VCaP (cell line): ENCODE measurements at regions not wholly inside any gene's neighbourhood (a gene's known extent, or its start where the extent isn't known, plus 50 kb on each side); places are given as distances from the start of the nearest gene placed in this dataset.
"Not testable (repeated sequence)": the region's sequence is repeated elsewhere in the genome, so short reads cannot be mapped to it uniquely, and the experiment has no call there.

Source experiments
- H3K27ac ChIP-seq: fragments of 450-650 bp; 2 replicates; pipeline ENCODE4 v1.5.1; 2017
- TF ChIP-seq, protein P1 (sequence below): fragments of 450-650 bp; conservative IDR thresholded peaks from 2 replicates; pipeline ENCODE4 v1.5.1; 2017; ENCODE audit warnings: mild to moderate bottlenecking, moderate library complexity

DNA sequence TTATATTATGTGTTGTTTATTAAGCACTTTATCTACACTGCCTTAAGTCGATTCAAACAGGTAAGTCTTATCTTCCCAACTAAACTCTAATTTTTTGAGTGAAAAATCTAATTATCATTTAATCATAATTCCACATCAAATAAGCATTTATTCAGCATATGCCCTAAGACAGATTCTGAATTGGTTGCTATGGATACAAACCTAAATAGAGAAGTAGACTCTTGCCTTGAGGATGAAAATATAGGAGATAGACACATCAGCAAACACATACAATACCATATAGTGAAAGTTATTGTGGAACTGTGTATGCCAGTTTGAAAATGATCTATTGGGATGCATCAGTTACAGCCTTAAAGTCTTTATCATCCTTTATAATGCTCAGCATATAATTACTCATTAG, 1679.9 kb downstream of the SLITRK1 start:
- no peak overlapping the region for H3K27ac ChIP-seq
- TF ChIP-seq, protein P1, sequence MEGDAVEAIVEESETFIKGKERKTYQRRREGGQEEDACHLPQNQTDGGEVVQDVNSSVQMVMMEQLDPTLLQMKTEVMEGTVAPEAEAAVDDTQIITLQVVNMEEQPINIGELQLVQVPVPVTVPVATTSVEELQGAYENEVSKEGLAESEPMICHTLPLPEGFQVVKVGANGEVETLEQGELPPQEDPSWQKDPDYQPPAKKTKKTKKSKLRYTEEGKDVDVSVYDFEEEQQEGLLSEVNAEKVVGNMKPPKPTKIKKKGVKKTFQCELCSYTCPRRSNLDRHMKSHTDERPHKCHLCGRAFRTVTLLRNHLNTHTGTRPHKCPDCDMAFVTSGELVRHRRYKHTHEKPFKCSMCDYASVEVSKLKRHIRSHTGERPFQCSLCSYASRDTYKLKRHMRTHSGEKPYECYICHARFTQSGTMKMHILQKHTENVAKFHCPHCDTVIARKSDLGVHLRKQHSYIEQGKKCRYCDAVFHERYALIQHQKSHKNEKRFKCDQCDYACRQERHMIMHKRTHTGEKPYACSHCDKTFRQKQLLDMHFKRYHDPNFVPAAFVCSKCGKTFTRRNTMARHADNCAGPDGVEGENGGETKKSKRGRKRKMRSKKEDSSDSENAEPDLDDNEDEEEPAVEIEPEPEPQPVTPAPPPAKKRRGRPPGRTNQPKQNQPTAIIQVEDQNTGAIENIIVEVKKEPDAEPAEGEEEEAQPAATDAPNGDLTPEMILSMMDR, result no peak

DNA sequence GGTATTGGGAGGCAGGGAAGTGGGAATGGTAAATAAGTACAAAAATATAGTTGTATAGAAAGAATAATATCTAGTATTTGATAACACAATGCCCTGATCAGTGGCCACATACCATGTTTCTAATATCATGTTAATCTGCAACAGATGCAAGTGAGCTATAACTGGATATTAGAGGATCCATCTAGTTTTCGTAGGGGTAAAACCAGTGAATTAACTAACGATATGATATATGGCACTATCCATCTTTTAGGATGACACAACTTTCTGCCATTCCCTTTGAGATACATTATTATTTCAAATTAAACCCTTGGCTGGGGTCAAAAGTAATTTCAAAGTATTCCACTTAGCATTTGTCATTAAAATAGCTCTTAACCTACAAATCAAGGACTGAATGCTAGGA, 1686.2 kb downstream of the SLITRK1 start:
- no peak overlapping the region for H3K27ac ChIP-seq
- TF ChIP-seq, protein P1, result no peak

DNA sequence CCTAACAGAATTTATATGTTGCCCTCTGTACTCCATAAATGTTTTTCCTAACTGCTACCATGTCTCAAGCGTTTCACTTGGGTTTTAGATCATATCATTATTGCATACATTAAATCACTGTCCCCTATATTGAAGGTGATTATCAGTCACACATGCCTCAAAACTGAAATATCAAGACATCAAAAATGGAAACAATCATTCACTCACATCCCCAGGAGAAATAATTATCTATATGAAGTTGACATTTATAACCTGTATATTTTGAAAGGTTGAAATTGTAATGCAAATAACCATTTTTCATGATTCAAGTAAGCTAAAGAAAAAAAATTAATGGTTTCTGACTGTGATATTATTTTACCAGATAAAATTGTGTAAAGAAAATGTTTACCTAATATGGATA, 1695.0 kb downstream of the SLITRK1 start:
- TF ChIP-seq, protein P1, result no peak
- H3K27ac ChIP-seq, result no peak overlapping the region

DNA sequence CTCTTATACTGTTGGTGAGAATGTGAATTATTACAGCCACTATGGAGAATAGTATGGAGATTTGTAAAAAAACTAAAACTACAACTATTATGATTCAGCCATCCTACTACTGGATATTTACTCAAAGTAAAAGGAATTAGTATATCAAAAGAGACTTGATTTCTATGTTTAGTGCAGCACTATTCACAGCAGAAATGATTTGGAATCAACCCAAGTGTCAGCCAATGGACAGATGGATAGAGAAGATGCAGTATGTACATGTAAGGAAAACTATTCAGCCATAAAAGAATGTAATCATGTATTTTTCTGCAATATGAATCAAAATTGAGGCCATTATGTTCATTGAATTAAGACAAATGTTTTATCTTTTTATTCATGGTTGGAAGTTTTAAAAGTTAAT, 1705.5 kb downstream of the SLITRK1 start:
- TF ChIP-seq, protein P1, result no peak

DNA sequence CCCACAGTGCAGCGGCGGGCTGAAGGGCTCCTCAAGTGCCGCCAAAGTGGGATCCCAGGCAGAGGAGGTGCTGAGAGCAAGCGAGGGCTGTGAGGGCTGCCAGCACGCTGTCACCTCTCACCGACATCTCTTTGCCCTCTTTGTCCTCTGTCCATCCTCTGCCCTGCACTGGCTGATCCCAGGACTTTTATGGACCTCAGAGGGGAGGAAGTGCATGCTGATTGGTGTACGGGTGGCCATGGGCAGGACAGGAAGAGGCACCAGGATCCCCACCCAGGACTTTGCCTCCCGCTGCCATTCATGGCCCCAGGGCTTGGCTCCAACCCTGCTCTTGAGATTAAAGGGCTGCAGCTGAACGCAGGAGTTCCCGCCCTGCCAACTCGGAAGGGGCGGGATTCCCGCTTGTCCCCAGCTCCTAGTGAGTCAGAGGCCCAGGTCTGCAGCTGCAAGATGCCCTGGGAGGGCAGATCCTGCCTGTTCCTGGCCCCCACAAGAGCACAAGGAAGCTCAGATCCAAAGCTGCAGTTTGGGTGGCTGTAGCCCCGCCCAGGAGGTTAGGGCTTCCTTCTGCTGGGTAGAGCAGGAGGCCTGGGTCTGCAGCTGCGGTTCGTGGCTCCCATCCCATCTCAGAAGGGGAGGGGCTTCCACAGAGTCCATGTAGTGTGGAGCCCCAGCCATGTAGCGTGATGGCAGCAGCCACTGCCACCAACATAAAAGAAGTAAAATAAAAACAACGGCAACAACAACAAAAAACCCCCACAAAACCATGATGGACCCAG, 1716.7 kb downstream of the SLITRK1 start:
- H3K27ac ChIP-seq, result no peak overlapping the region
- TF ChIP-seq, protein P1, result no peak

More for the DNA sequence above, 1705.5 kb downstream of the SLITRK1 start:
- H3K27ac ChIP-seq, result no peak overlapping the region

DNA sequence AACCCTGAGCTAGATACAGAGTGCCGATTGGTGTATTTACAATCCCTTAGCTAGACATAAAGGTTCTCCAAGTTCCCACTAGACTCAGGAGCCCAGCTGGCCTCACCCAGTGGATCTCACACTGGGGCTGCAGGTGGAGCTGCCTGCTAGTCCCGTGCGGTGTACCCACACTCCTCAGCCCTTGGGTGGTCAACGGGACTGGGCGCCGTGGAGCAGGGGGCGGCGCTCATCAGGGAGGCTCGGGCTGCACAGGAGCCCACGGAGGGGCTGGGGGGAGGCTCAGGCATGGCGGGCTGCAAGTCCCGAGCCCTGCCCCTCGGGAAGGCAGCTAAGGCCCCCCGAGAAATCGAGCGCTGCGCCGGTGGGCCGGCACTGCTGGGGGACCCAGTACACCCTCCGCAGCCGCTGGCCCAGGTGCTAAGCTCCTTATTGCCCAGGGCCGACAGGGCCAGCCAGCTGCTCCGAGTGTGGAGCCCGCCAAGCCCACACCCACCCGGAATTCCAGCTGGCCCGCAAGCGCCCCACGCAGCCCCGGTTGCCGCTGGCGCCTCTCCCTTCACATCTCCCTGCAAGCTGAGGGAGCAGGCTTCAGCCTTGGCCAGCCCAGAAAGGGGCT, 1717.4 kb downstream of the SLITRK1 start:
- H3K27ac ChIP-seq, result not testable (repeated sequence)

DNA sequence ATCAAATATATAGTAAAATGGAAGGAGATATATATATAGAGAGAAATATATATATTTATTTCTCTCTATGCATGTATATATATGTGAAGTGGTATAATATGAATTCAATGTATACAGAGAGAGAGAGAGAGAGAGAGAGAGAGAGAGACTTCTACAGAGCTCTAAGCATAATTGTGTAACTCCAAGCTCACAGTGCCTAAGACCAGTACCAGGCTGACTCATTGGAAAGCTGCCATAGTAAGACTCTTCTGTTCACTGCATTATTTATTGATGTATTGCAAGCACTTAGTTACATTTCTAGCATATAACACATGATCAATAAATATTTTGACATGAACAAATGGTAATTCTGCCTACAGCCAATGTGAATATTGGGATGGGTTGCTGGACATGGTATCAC, 1734.7 kb downstream of the SLITRK1 start:
- H3K27ac ChIP-seq, result no peak overlapping the region
- TF ChIP-seq, protein P1, result no peak

DNA sequence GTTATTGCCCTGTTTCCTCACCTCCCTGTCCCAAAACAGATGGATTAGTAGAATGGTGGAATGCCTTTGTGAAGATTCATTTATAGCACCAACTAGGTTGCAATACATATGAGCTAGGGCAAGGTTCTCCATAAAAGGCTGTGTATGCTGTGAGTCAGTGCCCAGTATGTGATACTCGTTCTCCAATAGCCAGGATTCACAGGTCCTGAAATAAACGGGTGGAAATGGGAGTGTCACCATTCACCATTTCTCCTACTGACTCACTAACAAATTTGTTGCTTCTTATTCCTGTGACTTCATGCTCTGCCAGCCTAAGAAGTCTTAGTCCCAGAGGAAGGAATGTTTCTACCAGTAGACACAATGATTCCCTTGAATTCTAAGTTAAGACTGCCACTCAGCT, 1745.4 kb downstream of the SLITRK1 start:
- TF ChIP-seq, protein P1, result no peak

More for the DNA sequence above, 1745.4 kb downstream of the SLITRK1 start:
- no peak overlapping the region for H3K27ac ChIP-seq
